Adrenal gland (tissue), 9 donors: ENCODE measurements at regions not wholly inside any gene's neighbourhood (a gene's known extent, or its start where the extent isn't known, plus 50 kb on each side); places are given as distances from the start of the nearest gene placed in this dataset.
A peak's percentile ranks its signal among the peaks of the same experiment; 100 is the strongest.

Experiments
- DNase-seq, 7 donors: peaks; one replicate each; pipeline ENCODE4 v3.0.0-alpha.2; 2019 to 2020
- H3K27ac ChIP-seq, 5 donors: fragments of 200-600 bp; sonication (generic) in 4 of 5; 1 replicate in 3 of 5; 2 replicates in 2 of 5; pipeline versions ENCODE4 v1.5.1 to v1.8.0; 2016 to 2020; ENCODE audit warnings: mild to moderate bottlenecking in 1 of 5
- H3K27me3 ChIP-seq: fragments of 200-600 bp; 2 replicates; pipeline ENCODE4 v1.8.0; 2021
- H3K36me3 ChIP-seq, 2 donors: fragments of 200-600 bp; replicated peaks in 1 of 2; 1 replicate in 1 of 2; 2 replicates in 1 of 2; pipeline versions ENCODE4 v1.5.1 to v1.8.0; 2018 to 2022
- H3K4me1 ChIP-seq, 2 donors: fragments of 200-600 bp; replicated peaks in 1 of 2; 1 replicate in 1 of 2; 2 replicates in 1 of 2; pipeline versions ENCODE4 v1.5.1 to v1.8.0; 2018 to 2021
- H3K4me3 ChIP-seq, 4 donors: fragments of 200-600 bp; sonication (generic) in 3 of 4; one replicate each; pipeline ENCODE4 v1.5.1; 2016 to 2018
- H3K9me3 ChIP-seq, 3 donors: fragments of 200-600 bp; sonication (generic) in 1 of 3; replicated peaks in 1 of 3; 1 replicate in 2 of 3; 2 replicates in 1 of 3; pipeline versions ENCODE4 v1.5.1 to v1.8.0; 2016 to 2021
- CTCF ChIP-seq, 6 experiments: fragments of 450-650 bp in 4 of 6; fragments of 200-600 bp in 2 of 6; sonication (generic) in 1 of 6; IDR thresholded peaks; 1 replicate in 5 of 6; 2 replicates in 1 of 6; pipeline versions ENCODE4 v1.5.1 to v1.8.0; 2016 to 2021; ENCODE audit warnings: antibody characterized with exemption in 6 of 6, mild to moderate bottlenecking in 2 of 6, moderate library complexity in 1 of 6
- POLR2A ChIP-seq, 2 donors: fragments of 450-650 bp; IDR thresholded peaks; one replicate each; pipeline ENCODE4 v1.6.1; 2017; ENCODE audit warnings: antibody characterized with exemption in 2 of 2, mild to moderate bottlenecking in 2 of 2, moderate library complexity in 1 of 2
- WGBS, 4 donors: extraction: QIAGEN DNeasy Blood & Tissue Kit in 2 of 4; methylation state at CpG; one replicate each; pipeline versions ENCODE4 v1.1.5 to v1.1.7; 2013 to 2017; 5-methylcytosine and 5-hydroxymethylcytosine counted together
- intact Hi-C, 2 donors: fragments of 100-400 bp; cut with DNase I; formaldehyde crosslinking; loops; one replicate each; pipeline versions ENCODE4 v1.14.1 to v1.15.0; 2022 to 2023
- donor health status: healthy with polysubstance abuse.
- donor health status: Bipolar disorder and iron deficiency.
- donor health status: DM: yes; HTN: yes; CAD: no.
- donor health status: DM: no; HTN: no; CAD: no.
- donor health status: DM: no; HTN: no; CAD: no.

GRCh38 chrX:20529711-20530110 lies 263.0 kb upstream of the RPS6KA3 start:
- H3K27me3 ChIP-seq, result peaks cover 17% of the 10 kb centered on the region
- H3K9me3 ChIP-seq, result no peaks in the 10 kb centered on the region
- DNase-seq, result no peak
- peaks cover 0 to 7% of the 10 kb centered on the region in 2 donors for H3K4me1 ChIP-seq
- no peak overlapping the region for H3K27ac ChIP-seq
- no peaks in the 10 kb centered on the region for H3K36me3 ChIP-seq
- 15 to 67% (median 32%) methylated on average over 1 of the region's 1 CpG for WGBS, 4 donors
- TF ChIP-seq POLR2A (IDR thresholded peaks at IDR 0.05) (no peak), CTCF (IDR thresholded peaks at IDR 0.05) (no peak)
- intact Hi-C loops, result loop anchor here in 1 of 2 donors (10.0 kb wide), 2 partner anchors 955 to 1215 kb away; no protein-coding TSS in a partner anchor
- no peak overlapping the region for H3K4me3 ChIP-seq

GRCh38 chrX:20529301-20529700 lies 262.6 kb upstream of the RPS6KA3 start:
- H3K27ac ChIP-seq, result no peak overlapping the region
- no peaks in the 10 kb centered on the region for H3K9me3 ChIP-seq
- 19 to 23% (median 22%) methylated on average over 8 to 9 of the region's 9 CpGs for WGBS, 4 donors
- no peak overlapping the region for H3K4me3 ChIP-seq
- peaks cover 17% of the 10 kb centered on the region for H3K27me3 ChIP-seq
- H3K36me3 ChIP-seq, result no peaks in the 10 kb centered on the region
- no peak for TF ChIP-seq CTCF (IDR thresholded peaks at IDR 0.05)
- no peak for TF ChIP-seq POLR2A (IDR thresholded peaks at IDR 0.05)
- peak in 1 of 7 donors; percentile 49 for DNase-seq
- intact Hi-C loops, result loop anchor here in 1 of 2 donors (10.0 kb wide), 2 partner anchors 956 to 1216 kb away; no protein-coding TSS in a partner anchor
- peaks cover 0 to 7% of the 10 kb centered on the region in 2 donors for H3K4me1 ChIP-seq

GRCh38 chrX:20527558-20528011 lies 260.9 kb upstream of the RPS6KA3 start:
- TF ChIP-seq POLR2A (IDR thresholded peaks at IDR 0.05), result no peak
- peak; percentile 45 to 80 (median 62) for TF ChIP-seq CTCF (IDR thresholded peaks at IDR 0.05)
- WGBS, 4 donors, result 0 to 7% (median 3%) methylated on average over 3 of the region's 3 CpGs
- H3K27me3 ChIP-seq, result peaks cover 13% of the 10 kb centered on the region
- H3K9me3 ChIP-seq, result no peaks in the 10 kb centered on the region
- peak in 4 of 7 donors; percentile 16 to 66 (median 30) for DNase-seq
- no peak overlapping the region for H3K4me3 ChIP-seq
- no peak overlapping the region for H3K27ac ChIP-seq
- peaks cover 0 to 7% of the 10 kb centered on the region in 2 donors for H3K4me1 ChIP-seq
- intact Hi-C loops, result loop anchor here in 1 of 2 donors (10.0 kb wide), 2 partner anchors 957 to 1217 kb away; no protein-coding TSS in a partner anchor
- H3K36me3 ChIP-seq, result no peaks in the 10 kb centered on the region

- TF ChIP-seq POLR2A (IDR thresholded peaks at IDR 0.05) (no peak), CTCF (IDR thresholded peaks at IDR 0.05) (no peak)
- H3K36me3 ChIP-seq, result no peaks in the 10 kb centered on the region
- H3K27ac ChIP-seq, result no peak overlapping the region
- intact Hi-C loops, result loop anchor here in 1 of 2 donors (10.0 kb wide), 2 partner anchors 958 to 1218 kb away; no protein-coding TSS in a partner anchor
- H3K4me1 ChIP-seq, result peaks cover 0 to 7% of the 10 kb centered on the region in 2 donors
- no peaks in the 10 kb centered on the region for H3K9me3 ChIP-seq
- no peak overlapping the region for H3K4me3 ChIP-seq
- H3K27me3 ChIP-seq, result peaks cover 19% of the 10 kb centered on the region
- DNase-seq, result no peak
- 58 to 63% (median 62%) methylated on average over 4 of the region's 4 CpGs for whole genome bisulfite sequencing, 4 donors
Measured at GRCh38 chrX:20527041-20527440, 260.3 kb upstream of the RPS6KA3 start.
